HepG2 (cell line): ENCODE measurements at regions not wholly inside any gene's neighbourhood (a gene's known extent, or its start where the extent isn't known, plus 50 kb on each side); places are given as distances from the start of the nearest gene placed in this dataset.

Experiments used
- ARNT2 ChIP-seq: sonication (generic); formaldehyde crosslinking; IDR thresholded peaks from 2 replicates; pipeline ENCODE4 v1.8.0; 2022; ENCODE audit warnings: mild to moderate bottlenecking, low read depth, missing genetic modification reagents, moderate library complexity
- EHMT2 ChIP-seq: fragments of 200-600 bp; sonication (generic); IDR thresholded peaks from 2 replicates; pipeline ENCODE4 v1.7.0; 2017; ENCODE audit warnings: antibody characterized with exemption, low read depth, low read length, borderline replicate concordance
- FOXA1 ChIP-seq, 2 experiments: fragments of 450-650 bp in 1 of 2; sonication (generic) in 1 of 2; formaldehyde crosslinking in 1 of 2; IDR thresholded peaks; 2 replicates each; pipeline versions ENCODE4 v1.4.0 to v1.6.1; 2016 to 2020; ENCODE audit warnings: missing genetic modification reagents in 1 of 2
- GABPA ChIP-seq, 2 experiments: IDR thresholded peaks; 2 replicates each; pipeline ENCODE4 v1.6.1; 2011 to 2016; ENCODE audit warnings: low read depth in 2 of 2, low read length in 1 of 2, missing biosample characterization in 1 of 2, missing genetic modification characterization in 1 of 2
- HDAC1 ChIP-seq: sonication (generic); formaldehyde crosslinking; IDR thresholded peaks from 2 replicates; pipeline ENCODE4 v1.5.1; 2020; ENCODE audit warnings: mild to moderate bottlenecking, missing genetic modification reagents
- HDAC2 ChIP-seq: sonication (generic); formaldehyde crosslinking; IDR thresholded peaks from 2 replicates; pipeline ENCODE4 v1.4.0; 2020; ENCODE audit warnings: missing genetic modification reagents
- JDP2 ChIP-seq: sonication (generic); formaldehyde crosslinking; IDR thresholded peaks from 2 replicates; pipeline ENCODE4 v1.8.1; 2022; ENCODE audit warnings: missing genetic modification reagents, borderline replicate concordance
- JUN ChIP-seq: sonication (generic); formaldehyde crosslinking; IDR thresholded peaks from 2 replicates; pipeline ENCODE4 v1.4.0; 2020; ENCODE audit warnings: mild to moderate bottlenecking, missing genetic modification reagents
- MAFF ChIP-seq: IDR thresholded peaks from 2 replicates; pipeline ENCODE4 v1.6.1; 2011; ENCODE audit warnings: low read depth, low read length, improper control_type of control experiment
- MED8 ChIP-seq: sonication (generic); formaldehyde crosslinking; IDR thresholded peaks from 2 replicates; pipeline ENCODE4 v1.8.1; 2023; ENCODE audit warnings: mild to moderate bottlenecking, missing genetic modification reagents; ENCODE audit not compliant: insufficient replicate concordance
- NCOA2 ChIP-seq: sonication (generic); formaldehyde crosslinking; IDR thresholded peaks from 2 replicates; pipeline ENCODE4 v1.8.0; 2022; ENCODE audit warnings: inconsistent platforms
- PHF21A ChIP-seq: sonication (generic); formaldehyde crosslinking; IDR thresholded peaks from 2 replicates; pipeline ENCODE4 v1.5.0; 2020; ENCODE audit warnings: mild to moderate bottlenecking, missing genetic modification reagents
- POLR2G ChIP-seq: fragments of 200-400 bp; formaldehyde crosslinking; IDR thresholded peaks from 2 replicates; pipeline ENCODE4 v1.6.1; 2018; ENCODE audit warnings: mild to moderate bottlenecking, low read depth, low read length, moderate library complexity
- SMC3 ChIP-seq: IDR thresholded peaks from 2 replicates; pipeline ENCODE4 v1.6.1; 2011; ENCODE audit warnings: low read length, improper control_type of control experiment
- ZBTB38 ChIP-seq: sonication (generic); formaldehyde crosslinking; IDR thresholded peaks from 2 replicates; pipeline ENCODE4 v1.5.1; 2020; ENCODE audit warnings: mild to moderate bottlenecking, missing genetic modification reagents
- ZMYM4 ChIP-seq: sonication (generic); formaldehyde crosslinking; IDR thresholded peaks from 2 replicates; pipeline ENCODE4 v1.8.1; 2023; ENCODE audit warnings: mild to moderate bottlenecking, missing genetic modification reagents
- ZNF10 ChIP-seq: sonication (generic); formaldehyde crosslinking; IDR thresholded peaks from 2 replicates; pipeline ENCODE4 v1.4.0; 2020; ENCODE audit warnings: mild to moderate bottlenecking, low read depth, missing genetic modification reagents, borderline replicate concordance
- ZNF674 ChIP-seq: sonication (generic); formaldehyde crosslinking; IDR thresholded peaks from 2 replicates; pipeline ENCODE4 v1.5.0; 2020; ENCODE audit warnings: low read depth, mild to moderate bottlenecking, missing genetic modification reagents
- ZNF781 ChIP-seq: sonication (generic); formaldehyde crosslinking; IDR thresholded peaks from 2 replicates; pipeline ENCODE4 v1.5.1; 2020; ENCODE audit warnings: borderline replicate concordance, mild to moderate bottlenecking, missing genetic modification reagents; ENCODE audit errors: not compliant biosample characterization
- TF ChIP-seq, protein P1 (sequence below): IDR thresholded peaks from 2 replicates; pipeline ENCODE4 v1.6.1; 2016; ENCODE audit warnings: control low read depth
- TF ChIP-seq, protein P2 (sequence below): sonication (generic); formaldehyde crosslinking; IDR thresholded peaks from 2 replicates; pipeline ENCODE4 v1.5.1; 2020; ENCODE audit warnings: mild to moderate bottlenecking, moderate library complexity, missing genetic modification reagents
- TF ChIP-seq, protein P3 (sequence below): sonication (generic); formaldehyde crosslinking; IDR thresholded peaks from 2 replicates; pipeline ENCODE4 v1.4.0; 2020; ENCODE audit warnings: missing genetic modification reagents, low read depth, mild to moderate bottlenecking, borderline replicate concordance
- TF ChIP-seq, protein P4 (sequence below): sonication (generic); formaldehyde crosslinking; IDR thresholded peaks from 2 replicates; pipeline ENCODE4 v1.4.0; 2020; ENCODE audit warnings: missing genetic modification reagents, borderline replicate concordance
- TF ChIP-seq, protein P5 (sequence below): sonication (generic); formaldehyde crosslinking; IDR thresholded peaks from 2 replicates; pipeline ENCODE4 v1.4.0; 2020; ENCODE audit warnings: missing genetic modification reagents; ENCODE audit errors: not compliant biosample characterization

DNA sequence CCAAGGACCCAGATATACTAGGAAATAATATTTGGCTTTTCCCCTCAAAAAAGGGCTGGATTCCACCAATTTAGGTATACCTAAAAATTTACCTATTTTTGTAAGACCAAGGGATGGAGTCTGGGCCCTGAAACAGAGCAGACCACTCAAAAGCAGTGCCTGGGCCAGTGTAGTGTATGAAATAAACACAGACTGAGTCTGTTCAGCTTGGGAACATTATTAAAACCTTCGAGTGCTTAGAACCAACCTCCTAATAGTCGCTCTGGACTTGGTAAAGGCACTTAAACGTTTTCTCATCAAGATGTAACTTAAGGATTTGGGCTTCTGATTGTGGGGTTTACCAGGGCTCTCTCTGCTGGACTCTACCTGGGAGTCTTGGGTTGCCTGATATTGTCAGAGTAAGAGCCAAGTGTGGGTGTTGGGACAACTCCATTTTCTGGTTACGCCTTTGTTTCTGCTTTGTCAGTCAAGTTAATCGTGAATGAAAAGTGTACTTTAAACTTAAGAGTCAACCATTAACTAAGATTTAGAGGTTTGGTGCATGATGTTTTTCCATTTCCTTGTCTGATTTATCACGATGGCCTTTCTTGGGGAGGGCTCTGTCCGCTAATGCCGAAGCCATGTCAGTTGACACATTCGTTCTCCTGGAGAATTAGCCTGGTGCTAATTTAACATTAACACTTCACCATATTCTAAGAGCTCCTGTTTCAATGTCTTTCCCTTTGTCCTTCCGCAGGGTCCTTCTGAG is 221.0 kb upstream of the TPM1 start (continued):
- TF ChIP-seq MAFF (no peak), ZNF674 (CRISPR knock-in tag) (no peak), ARNT2 (CRISPR knock-in tag) (no peak), ZBTB38 (CRISPR knock-in tag) (peak; percentile 68; the same call in 1 of the 2 replicates), POLR2G (peak; percentile 56), GABPA (IDR thresholded peaks at IDR 0.05; ENCODE audit: low read depth, low read length) (no peak), GABPA (CRISPR knock-in tag; IDR thresholded peaks at IDR 0.05; ENCODE audit: low read depth) (no peak), PHF21A (CRISPR knock-in tag) (no peak), SMC3 (no peak), MED8 (CRISPR knock-in tag) (no peak), JUN (CRISPR knock-in tag) (no peak), EHMT2 (peak; percentile 65; the same call in 1 of the 2 replicates), HDAC1 (CRISPR knock-in tag) (no peak), ZNF781 (no peak), ZNF10 (no peak), FOXA1 (IDR thresholded peaks at IDR 0.05) (no peak), FOXA1 (CRISPR knock-in tag; IDR thresholded peaks at IDR 0.05) (no peak), JDP2 (no peak), NCOA2 (0 out of 2 replicates have a peak, but pooled peaks have one; percentile 20), ZMYM4 (peak; percentile 84), HDAC2 (CRISPR knock-in tag) (peak; percentile 18; the same call in 1 of the 2 replicates)
- TF ChIP-seq, protein P1, sequence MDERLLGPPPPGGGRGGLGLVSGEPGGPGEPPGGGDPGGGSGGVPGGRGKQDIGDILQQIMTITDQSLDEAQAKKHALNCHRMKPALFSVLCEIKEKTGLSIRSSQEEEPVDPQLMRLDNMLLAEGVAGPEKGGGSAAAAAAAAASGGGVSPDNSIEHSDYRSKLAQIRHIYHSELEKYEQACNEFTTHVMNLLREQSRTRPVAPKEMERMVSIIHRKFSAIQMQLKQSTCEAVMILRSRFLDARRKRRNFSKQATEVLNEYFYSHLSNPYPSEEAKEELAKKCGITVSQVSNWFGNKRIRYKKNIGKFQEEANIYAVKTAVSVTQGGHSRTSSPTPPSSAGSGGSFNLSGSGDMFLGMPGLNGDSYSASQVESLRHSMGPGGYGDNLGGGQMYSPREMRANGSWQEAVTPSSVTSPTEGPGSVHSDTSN (CRISPR knock-in tag), result no peak
- TF ChIP-seq, protein P2, sequence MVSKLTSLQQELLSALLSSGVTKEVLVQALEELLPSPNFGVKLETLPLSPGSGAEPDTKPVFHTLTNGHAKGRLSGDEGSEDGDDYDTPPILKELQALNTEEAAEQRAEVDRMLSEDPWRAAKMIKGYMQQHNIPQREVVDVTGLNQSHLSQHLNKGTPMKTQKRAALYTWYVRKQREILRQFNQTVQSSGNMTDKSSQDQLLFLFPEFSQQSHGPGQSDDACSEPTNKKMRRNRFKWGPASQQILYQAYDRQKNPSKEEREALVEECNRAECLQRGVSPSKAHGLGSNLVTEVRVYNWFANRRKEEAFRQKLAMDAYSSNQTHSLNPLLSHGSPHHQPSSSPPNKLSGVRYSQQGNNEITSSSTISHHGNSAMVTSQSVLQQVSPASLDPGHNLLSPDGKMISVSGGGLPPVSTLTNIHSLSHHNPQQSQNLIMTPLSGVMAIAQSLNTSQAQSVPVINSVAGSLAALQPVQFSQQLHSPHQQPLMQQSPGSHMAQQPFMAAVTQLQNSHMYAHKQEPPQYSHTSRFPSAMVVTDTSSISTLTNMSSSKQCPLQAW, result peak; percentile 89
- TF ChIP-seq, protein P3, sequence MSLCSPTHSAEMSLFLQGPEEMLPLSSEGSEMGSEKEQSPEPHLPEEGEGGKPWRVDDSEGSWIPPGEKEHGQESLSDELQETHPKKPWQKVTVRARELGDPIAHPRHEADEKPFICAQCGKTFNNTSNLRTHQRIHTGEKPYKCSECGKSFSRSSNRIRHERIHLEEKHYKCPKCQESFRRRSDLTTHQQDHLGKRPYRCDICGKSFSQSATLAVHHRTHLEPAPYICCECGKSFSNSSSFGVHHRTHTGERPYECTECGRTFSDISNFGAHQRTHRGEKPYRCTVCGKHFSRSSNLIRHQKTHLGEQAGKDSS (CRISPR knock-in tag), result no peak
- TF ChIP-seq, protein P4, sequence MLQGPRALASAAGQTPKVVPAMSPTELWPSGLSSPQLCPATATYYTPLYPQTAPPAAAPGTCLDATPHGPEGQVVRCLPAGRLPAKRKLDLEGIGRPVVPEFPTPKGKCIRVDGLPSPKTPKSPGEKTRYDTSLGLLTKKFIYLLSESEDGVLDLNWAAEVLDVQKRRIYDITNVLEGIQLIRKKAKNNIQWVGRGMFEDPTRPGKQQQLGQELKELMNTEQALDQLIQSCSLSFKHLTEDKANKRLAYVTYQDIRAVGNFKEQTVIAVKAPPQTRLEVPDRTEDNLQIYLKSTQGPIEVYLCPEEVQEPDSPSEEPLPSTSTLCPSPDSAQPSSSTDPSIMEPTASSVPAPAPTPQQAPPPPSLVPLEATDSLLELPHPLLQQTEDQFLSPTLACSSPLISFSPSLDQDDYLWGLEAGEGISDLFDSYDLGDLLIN (CRISPR knock-in tag), result no peak
- TF ChIP-seq, protein P5, sequence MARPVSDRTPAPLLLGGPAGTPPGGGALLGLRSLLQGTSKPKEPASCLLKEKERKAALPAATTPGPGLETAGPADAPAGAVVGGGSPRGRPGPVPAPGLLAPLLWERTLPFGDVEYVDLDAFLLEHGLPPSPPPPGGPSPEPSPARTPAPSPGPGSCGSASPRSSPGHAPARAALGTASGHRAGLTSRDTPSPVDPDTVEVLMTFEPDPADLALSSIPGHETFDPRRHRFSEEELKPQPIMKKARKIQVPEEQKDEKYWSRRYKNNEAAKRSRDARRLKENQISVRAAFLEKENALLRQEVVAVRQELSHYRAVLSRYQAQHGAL (CRISPR knock-in tag), result no peak
